Caki2 (cell line): ENCODE measurements at regions not wholly inside any gene's neighbourhood (a gene's known extent, or its start where the extent isn't known, plus 50 kb on each side); places are given as distances from the start of the nearest gene placed in this dataset.
A peak's percentile ranks its signal among the peaks of the same experiment; 100 is the strongest.

Experiments
- DNase-seq: peaks from one replicate; pipeline ENCODE4 v3.0.0-alpha.2; 2015; ENCODE audit warnings: low read depth
- in situ Hi-C: cut with HindIII; loops from 2 replicates; pipeline ENCODE4 v1.10.0; 2016; ENCODE audit warnings: low sequenced_read_pairs, low pct_unique_long_range_greater_than_20kb, mixed read lengths

GRCh38 chr7:130890176-130891020 lies 156.4 kb upstream of the KLF14 start:
- no peak for DNase-seq
- in situ Hi-C loops = no loop called here

DNA sequence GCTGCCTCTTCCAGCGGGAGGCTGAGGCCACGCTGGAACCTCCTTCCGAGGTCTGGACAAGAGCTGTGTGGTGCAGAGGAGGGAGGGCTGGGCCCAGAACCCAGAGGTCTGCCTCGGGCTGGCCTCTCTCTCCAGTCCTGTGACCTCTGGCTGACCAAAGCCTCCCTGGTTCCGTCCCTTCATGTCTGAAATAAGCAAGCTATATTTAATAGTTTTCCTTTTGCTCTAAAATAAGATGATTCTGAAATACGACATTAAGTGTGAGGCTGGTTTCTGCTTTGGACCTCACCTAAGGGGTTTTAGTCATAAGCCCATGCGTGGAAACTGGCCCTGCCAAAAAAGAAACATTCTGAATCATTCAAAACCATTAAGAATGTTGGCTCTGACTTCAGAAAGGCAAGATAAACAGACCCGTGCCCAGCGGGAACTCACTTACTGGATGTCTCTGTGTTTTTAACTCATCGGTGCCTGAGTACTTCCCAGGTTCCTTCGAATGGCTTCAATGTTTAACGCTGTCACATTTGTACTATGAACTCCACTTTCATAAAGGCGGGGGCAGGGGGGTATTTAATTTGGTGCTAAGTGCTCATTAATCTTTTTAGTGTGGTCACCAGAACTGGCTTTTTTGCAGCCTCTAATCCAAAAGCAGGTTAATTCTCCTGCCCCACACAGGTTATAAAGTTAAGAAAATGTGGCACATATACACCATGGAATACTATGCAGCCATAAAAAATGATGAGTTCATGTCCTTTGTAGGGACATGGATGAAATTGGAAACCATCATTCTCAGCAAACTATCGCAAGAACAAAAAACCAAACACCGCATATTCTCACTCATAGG lies 157.5 kb upstream of the KLF14 start:
- in situ Hi-C loops = no loop called here
- DNase-seq = peak; percentile 79

DNA sequence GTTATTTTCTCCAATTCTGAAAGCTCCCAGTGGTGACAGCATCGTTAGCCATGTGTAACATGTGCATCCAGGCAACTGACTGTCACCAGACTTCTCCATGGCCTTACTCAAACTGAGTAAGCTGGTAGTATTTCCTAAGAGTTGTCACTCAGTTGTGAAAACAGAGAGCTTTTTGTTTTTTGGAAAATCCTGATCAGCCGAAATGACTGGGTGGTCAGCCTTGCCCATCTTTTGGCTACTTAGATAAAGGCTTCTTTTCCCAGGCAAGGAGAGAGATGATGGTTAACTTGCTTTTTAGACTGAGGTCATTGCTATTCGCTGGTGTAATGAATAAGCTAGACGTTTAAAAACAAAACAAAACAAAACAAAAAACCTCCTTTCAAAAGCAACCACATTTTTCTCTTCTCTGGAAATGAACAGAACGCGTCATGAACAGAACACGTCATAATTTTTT lies 159.5 kb upstream of the KLF14 start:
- in situ Hi-C loops = no loop called here
- DNase-seq = peak; percentile 91

- in situ Hi-C loops = no loop called here
- peak; percentile 84 for DNase-seq
Observed at GRCh38 chr7:130894146-130894908, 160.3 kb upstream of the KLF14 start.

DNA sequence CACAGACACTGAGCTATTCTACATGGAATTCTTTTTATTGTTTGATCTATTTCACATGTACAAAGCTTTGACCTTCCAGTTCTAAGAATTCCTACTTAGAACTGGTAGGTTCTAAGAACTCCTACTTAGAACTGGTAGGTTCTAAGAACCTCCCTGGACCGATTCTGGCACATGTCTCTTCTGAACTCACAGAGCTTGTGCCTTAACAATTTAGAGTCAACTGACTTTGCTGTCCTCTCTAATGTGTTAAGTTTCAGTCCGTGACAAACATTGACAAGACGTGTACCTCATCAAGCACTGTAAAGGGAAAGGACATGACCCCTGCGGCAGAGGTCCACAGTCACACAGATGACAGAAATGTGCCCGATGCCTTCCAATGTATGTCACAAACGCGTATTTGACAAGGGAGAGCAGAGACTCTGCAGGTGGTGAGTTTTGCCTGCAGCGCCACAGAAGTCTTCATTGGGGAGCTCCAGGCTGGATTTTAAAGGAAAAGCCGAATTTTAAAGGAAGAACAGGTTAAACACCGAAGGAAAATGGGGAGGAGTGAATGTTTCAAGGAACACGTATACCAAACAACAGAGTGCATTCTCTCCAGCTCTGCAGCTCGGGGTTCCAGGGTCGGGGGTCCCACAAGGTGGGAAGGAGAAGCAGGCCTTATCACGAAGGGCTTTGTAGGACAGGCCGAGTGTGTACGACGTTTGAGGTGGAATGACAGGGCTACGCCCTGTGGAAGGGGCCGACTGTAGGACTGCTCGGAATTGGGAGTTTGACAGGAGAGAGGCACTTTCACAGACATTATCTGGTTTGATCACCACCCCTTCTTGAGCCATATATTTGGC lies 161.1 kb upstream of the KLF14 start:
- in situ Hi-C loops = no loop called here
- DNase-seq = no peak

- in situ Hi-C loops = no loop called here
- DNase-seq = no peak
Observed at GRCh38 chr7:130896051-130896881, 162.3 kb upstream of the KLF14 start.

GRCh38 chr7:130896898-130897514 lies 163.0 kb upstream of the KLF14 start:
- in situ Hi-C loops = no loop called here
- DNase-seq = peak; percentile 71

DNA sequence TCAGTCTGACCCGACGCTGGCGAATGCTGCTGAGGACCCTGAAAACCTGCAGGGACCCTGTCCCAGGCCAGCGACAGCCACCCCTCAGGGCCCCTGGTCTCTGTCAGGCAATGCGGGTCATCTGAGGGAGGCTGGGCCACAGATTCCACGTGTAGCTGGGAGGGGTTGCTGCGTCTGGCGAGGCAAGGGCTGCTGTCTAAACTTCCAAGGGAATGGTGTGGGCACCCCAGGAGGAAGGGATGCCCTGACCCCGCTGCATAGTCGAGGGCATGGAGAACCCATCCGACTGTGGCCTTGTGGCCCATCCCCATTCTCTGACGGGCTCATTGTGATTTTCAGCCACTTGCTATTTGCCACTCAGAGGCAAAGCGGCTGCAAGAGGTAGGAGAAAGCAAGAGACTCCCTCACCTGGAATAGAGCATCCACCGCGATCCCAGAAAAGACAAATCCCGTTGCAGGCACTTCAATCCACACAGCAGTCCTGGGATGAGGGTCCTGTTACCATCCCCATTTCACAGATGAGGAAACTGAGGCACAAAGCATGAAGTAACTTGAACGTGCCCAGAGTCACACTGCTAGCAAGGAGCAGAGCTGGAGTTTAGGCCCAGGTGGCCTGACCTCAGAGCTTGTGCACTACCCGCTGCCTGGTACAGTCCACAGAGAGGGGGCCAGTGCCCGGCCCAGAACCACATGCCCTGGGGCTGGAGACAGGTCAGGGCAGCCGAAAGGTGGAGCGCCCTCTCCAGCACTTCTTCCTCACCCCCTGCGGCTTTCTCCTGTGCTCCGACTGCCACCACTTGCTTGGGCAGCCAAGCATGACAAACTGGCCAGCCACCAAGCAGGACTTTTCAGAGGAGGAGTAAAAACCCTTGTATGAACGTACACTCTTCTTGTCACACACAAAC lies 163.8 kb upstream of the KLF14 start:
- DNase-seq = peak; percentile 92
- in situ Hi-C loops = no loop called here

- in situ Hi-C loops = no loop called here
- DNase-seq = peak; percentile 17
Observed at GRCh38 chr7:130899071-130899560, 165.1 kb upstream of the KLF14 start.

DNA sequence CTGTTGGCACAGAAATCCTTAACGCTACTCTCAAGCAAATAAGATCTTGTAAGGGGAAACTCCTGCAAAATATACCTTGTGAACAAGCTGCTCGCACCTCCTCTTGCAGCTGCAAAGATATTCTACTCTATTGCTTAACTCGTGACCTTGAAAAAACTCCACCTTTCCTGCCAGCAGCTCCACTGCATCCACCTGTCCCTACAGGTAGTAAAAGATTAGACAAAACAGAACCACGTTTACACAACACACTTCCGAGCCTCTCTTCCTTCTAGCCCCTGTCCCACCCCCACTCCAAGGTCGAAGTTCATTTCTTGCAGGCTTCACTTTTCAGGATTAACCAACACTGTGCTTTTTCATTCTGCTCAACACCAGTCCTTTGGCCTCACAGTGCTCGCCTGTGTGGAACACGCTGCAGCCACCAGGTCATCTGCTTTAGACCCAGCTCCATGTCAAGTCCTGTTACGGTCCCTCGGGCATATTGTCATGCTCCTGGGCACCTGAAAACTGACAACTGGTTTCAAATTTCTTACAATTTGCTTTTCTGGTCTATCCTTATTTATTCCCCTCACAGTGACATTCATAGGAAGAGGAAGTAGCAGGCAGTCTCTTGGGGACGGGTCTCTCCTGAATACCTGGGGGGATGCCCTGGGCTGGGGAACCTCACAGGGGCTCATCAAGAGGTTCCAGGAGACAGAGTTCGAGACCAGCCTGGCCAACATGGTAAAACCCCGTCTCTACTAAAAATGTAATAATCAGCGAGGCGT lies 165.8 kb upstream of the KLF14 start:
- in situ Hi-C loops = no loop called here
- peak; percentile 16 for DNase-seq

GRCh38 chr7:130900471-130901076 lies 166.6 kb upstream of the KLF14 start:
- in situ Hi-C loops = no loop called here
- DNase-seq = no peak

- in situ Hi-C loops = no loop called here
- peak; percentile 93 for DNase-seq
Observed at GRCh38 chr7:130901209-130901783, 167.3 kb upstream of the KLF14 start.

DNA sequence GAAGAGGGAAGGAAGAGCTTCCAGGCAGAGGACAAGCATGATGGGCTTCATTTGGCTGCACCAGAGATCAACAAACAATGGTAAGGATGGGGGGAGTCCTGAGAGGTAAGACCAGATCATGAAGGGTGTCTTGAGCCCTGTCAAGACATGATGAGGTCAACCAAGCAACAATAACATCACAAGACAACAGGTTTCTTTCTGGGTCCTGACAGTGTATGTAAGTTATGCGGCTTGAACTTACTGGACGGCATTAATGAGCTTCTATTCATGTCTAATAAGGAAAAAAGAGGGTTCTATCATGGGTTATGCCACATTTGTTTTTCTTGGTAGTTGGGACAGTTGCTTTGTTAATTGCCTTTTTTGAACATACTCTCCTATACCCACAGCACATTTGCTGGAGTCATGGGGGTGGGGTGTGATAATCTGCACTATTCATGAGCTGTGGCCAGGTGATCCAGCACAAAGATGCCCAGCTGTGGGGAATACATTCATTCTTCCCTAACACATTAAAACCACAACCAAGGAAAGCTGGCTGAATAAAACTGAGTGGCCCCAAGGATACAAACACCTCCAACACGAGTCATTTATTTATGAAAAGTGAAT lies 168.8 kb upstream of the KLF14 start:
- no peak for DNase-seq
- in situ Hi-C loops = no loop called here
